HCT116 (cell line): ENCODE measurements at regions not wholly inside any gene's neighbourhood (a gene's known extent, or its start where the extent isn't known, plus 50 kb on each side); places are given as distances from the start of the nearest gene placed in this dataset.

Source experiments
- ATAC-seq: fragments of 200-7000 bp; cut with Tn5 transposase; 2 replicates; pipeline ENCODE4 v1.9.1; 2020; ENCODE audit warnings: mild to moderate bottlenecking, moderate library complexity
- BruUV-seq: library from RNA; stranded (reverse); fragments of 400-500 nt; replicated peaks from 2 replicates; lab custom pipeline; 2021; lab: Mats Ljungman, UMichigan
- CTCF ChIA-PET: fragments of 300-600 bp; sonication (Branson Sonifier 250); formaldehyde crosslinking; loops from one replicate; lab custom pipeline; 2021; ENCODE audit warnings: antibody characterized with exemption; lab: Charles Lee
- POLR2A ChIA-PET: fragments of 300-600, 350-600 bp; sonication (Branson Sonifier 250); formaldehyde crosslinking; loops from one replicate; lab custom pipeline; 2021; ENCODE audit warnings: antibody characterized with exemption; lab: Charles Lee
- RAD21 ChIA-PET, 2 experiments: fragments of 300-600 bp; sonication (Branson Sonifier 250); formaldehyde crosslinking; loops; one replicate each; lab custom pipeline; 2023; ENCODE audit warnings: low total read pairs in 2 of 2; ENCODE audit not compliant: uncharacterized antibody in 2 of 2, unreplicated experiment in 2 of 2, low non-redundant PET in 1 of 2; lab: Charles Lee
- DNase-seq: peaks from one replicate; pipeline ENCODE4 v3.0.0-alpha.2; 2010; ENCODE audit warnings: low read depth, low spot score
- H2AFZ ChIP-seq: fragments of 200-600 bp; shearing (Covaris generic), sonication (generic); 2 replicates; pipeline ENCODE4 v1.6.1; 2017; ENCODE audit warnings: low read depth, mixed run types, mixed read lengths, antibody characterized with exemption, low read length; ENCODE audit not compliant: poor library complexity, severe bottlenecking
- H3K27ac ChIP-seq: 2 replicates; pipeline ENCODE4 v1.5.1; 2012; ENCODE audit warnings: low read depth, low read length
- H3K27me3 ChIP-seq: fragments of 200-600 bp; sonication (generic); 2 replicates; pipeline ENCODE4 v1.6.1; 2016; ENCODE audit warnings: mixed run types, low read length, mixed read lengths; ENCODE audit not compliant: insufficient read depth
- H3K36me3 ChIP-seq, 2 experiments: fragments of 200-500 bp in 1 of 2; fragments of 200-600 bp in 1 of 2; sonication (Bioruptor generic) in 1 of 2; sonication (generic) in 1 of 2; 2 replicates each; pipeline versions ENCODE4 v1.5.1 to v1.6.1; 2014 to 2016; ENCODE audit warnings: low read length in 2 of 2, inconsistent platforms in 1 of 2, mixed read lengths in 1 of 2, mixed run types in 1 of 2; ENCODE audit not compliant: insufficient read depth in 2 of 2, control insufficient read depth in 1 of 2
- H3K4me1 ChIP-seq, 2 experiments: fragments of 200-600 bp in 1 of 2; sonication (generic) in 1 of 2; 2 replicates each; pipeline versions ENCODE4 v1.5.1 to v1.6.1; 2012 to 2017; ENCODE audit warnings: low read length in 2 of 2, inconsistent platforms in 1 of 2, mild to moderate bottlenecking in 1 of 2, mixed read lengths in 1 of 2, mixed run types in 1 of 2, moderate library complexity in 1 of 2; ENCODE audit not compliant: insufficient read depth in 2 of 2, control insufficient read depth in 1 of 2
- H3K4me2 ChIP-seq: fragments of 200-600 bp; sonication (generic); 2 replicates; pipeline ENCODE4 v1.6.1; 2017; ENCODE audit warnings: mixed run types, low read length, mixed read lengths
- H3K4me3 ChIP-seq, 2 experiments: fragments of 200-600 bp in 1 of 2; sonication (generic) in 1 of 2; replicated peaks in 1 of 2; 2 replicates each; pipeline ENCODE4 v1.5.1; 2011 to 2016; ENCODE audit warnings: low read length in 2 of 2, control low read depth in 1 of 2, low read depth in 1 of 2, mild to moderate bottlenecking in 1 of 2, mixed read lengths in 1 of 2, mixed run types in 1 of 2
- H3K79me2 ChIP-seq: fragments of 200-600 bp; sonication (generic); 2 replicates; pipeline ENCODE4 v1.6.1; 2017; ENCODE audit warnings: mild to moderate bottlenecking, mixed run types, low read length, moderate library complexity, mixed read lengths; ENCODE audit not compliant: insufficient read depth
- H3K9ac ChIP-seq: fragments of 200-600 bp; sonication (generic); 2 replicates; pipeline ENCODE4 v1.6.1; 2016; ENCODE audit warnings: low read length, mixed read lengths
- H3K9me2 ChIP-seq: fragments of 200-600 bp; sonication (generic), shearing (Covaris generic); 2 replicates; pipeline ENCODE4 v1.6.1; 2017; ENCODE audit warnings: mixed run types, mild to moderate bottlenecking, moderate library complexity; ENCODE audit not compliant: insufficient read depth
- H3K9me3 ChIP-seq, 2 experiments: fragments of 200-500 bp in 1 of 2; fragments of 200-600 bp in 1 of 2; sonication (Bioruptor generic) in 1 of 2; sonication (generic) in 1 of 2; 2 replicates each; pipeline ENCODE4 v1.6.1; 2014 to 2017; ENCODE audit warnings: low read length in 2 of 2, mixed read lengths in 2 of 2, inconsistent platforms in 1 of 2, low read depth in 1 of 2, mild to moderate bottlenecking in 1 of 2, mixed run types in 1 of 2, moderate library complexity in 1 of 2; ENCODE audit not compliant: control insufficient read depth in 1 of 2, insufficient read depth in 1 of 2
- H4K20me1 ChIP-seq: fragments of 200-600 bp; sonication (generic), shearing (Covaris generic); 2 replicates; pipeline ENCODE4 v1.6.1; 2017; ENCODE audit warnings: mixed run types, mild to moderate bottlenecking, moderate library complexity; ENCODE audit not compliant: insufficient read depth
- ATF3 ChIP-seq: IDR thresholded peaks from 2 replicates; pipeline ENCODE4 v1.6.1; 2012
- CBX3 ChIP-seq: IDR thresholded peaks from 2 replicates; pipeline ENCODE4 v1.6.1; 2012; ENCODE audit warnings: low read depth
- CEBPB ChIP-seq: IDR thresholded peaks from 2 replicates; pipeline ENCODE4 v1.6.1; 2012; ENCODE audit warnings: low read depth
- CTCF ChIP-seq, 3 experiments: fragments of 200-600 bp in 1 of 3; sonication (generic) in 1 of 3; IDR thresholded peaks in 2 of 3; conservative IDR thresholded peaks in 1 of 3; 2 replicates each; pipeline ENCODE4 v1.5.1; 2012 to 2017; ENCODE audit warnings: low read depth in 2 of 3, low read length in 2 of 3, antibody characterized with exemption in 1 of 3, borderline replicate concordance in 1 of 3, control low read depth in 1 of 3, mild to moderate bottlenecking in 1 of 3, mixed read lengths in 1 of 3, mixed run types in 1 of 3, moderate library complexity in 1 of 3; ENCODE audit not compliant: insufficient read depth in 1 of 3
- EGR1 ChIP-seq: IDR thresholded peaks from 2 replicates; pipeline ENCODE4 v1.6.1; 2012; ENCODE audit warnings: low read depth
- ELF1 ChIP-seq: IDR thresholded peaks from 2 replicates; pipeline ENCODE4 v1.6.1; 2012; ENCODE audit warnings: low read depth, borderline replicate concordance
- EZH2 ChIP-seq: fragments of 200-600 bp; sonication (generic); IDR thresholded peaks from 2 replicates; pipeline ENCODE4 v1.6.1; 2017; ENCODE audit warnings: antibody characterized with exemption, mixed run types
- POLR2AphosphoS5 ChIP-seq: IDR thresholded peaks from 2 replicates; pipeline ENCODE4 v1.6.1; 2011; ENCODE audit warnings: mild to moderate bottlenecking, low read depth, low read length, moderate library complexity
- RAD21 ChIP-seq: IDR thresholded peaks from 2 replicates; pipeline ENCODE4 v1.6.1; 2012; ENCODE audit warnings: low read depth, mild to moderate bottlenecking
- REST ChIP-seq: IDR thresholded peaks from 2 replicates; pipeline ENCODE4 v1.6.1; 2012; ENCODE audit warnings: low read depth
- SRF ChIP-seq: IDR thresholded peaks from 2 replicates; pipeline ENCODE4 v1.6.1; 2012; ENCODE audit warnings: low read depth
- TCF7L2 ChIP-seq: IDR thresholded peaks from 2 replicates; pipeline ENCODE4 v1.7.0; 2011; ENCODE audit warnings: borderline replicate concordance, inconsistent platforms; ENCODE audit not compliant: insufficient read depth, insufficient read length; ENCODE audit errors: extremely low read depth
- ZBTB33 ChIP-seq: IDR thresholded peaks from 2 replicates; pipeline ENCODE4 v1.6.1; 2011; ENCODE audit warnings: mild to moderate bottlenecking, low read length, moderate library complexity; ENCODE audit not compliant: insufficient replicate concordance; ENCODE audit errors: extremely low read depth
- ZFX ChIP-seq: fragments of 450-650 bp; IDR thresholded peaks from 2 replicates; pipeline ENCODE4 v1.6.1; 2017
- intact Hi-C: fragments of 100-400 bp; cut with micrococcal nuclease; formaldehyde crosslinking; loops from 2 replicates; pipeline ENCODE4 v1.10.0; 2022

GRCh38 chr20:55417836-55418235, 587.5 kb downstream of the CBLN4 start:
- H2AFZ ChIP-seq, result no peak overlapping the region
- TF ChIP-seq ELF1, result no peak
- no peak for TF ChIP-seq EGR1
- no peak for TF ChIP-seq ZBTB33
- no peak for TF ChIP-seq ZFX
- no peak for TF ChIP-seq TCF7L2
- no peak for TF ChIP-seq SRF
- no peak for TF ChIP-seq RAD21
- no peak for TF ChIP-seq POLR2AphosphoS5
- no peak for TF ChIP-seq CBX3
- TF ChIP-seq EZH2, result no peak
- TF ChIP-seq CEBPB, result no peak
- TF ChIP-seq CTCF (IDR thresholded peaks at IDR 0.05 in 2 of 3, conservative IDR thresholded peaks at IDR 0.05 in 1 of 3; ENCODE audit: borderline replicate concordance in 1 of 3, insufficient read depth in 1 of 3, low read depth in 2 of 3, low read length in 2 of 3), result no peak
- no peak for TF ChIP-seq REST
- TF ChIP-seq ATF3, result no peak
- TF ChIP-seq, all 23 proteins: peak for 0
- ChIA-PET CTCF (no interaction called here), POLR2A (no interaction called here), RAD21 (no interaction called here)
- no peaks in the 10 kb centered on the region for H3K36me3 ChIP-seq
- H3K27ac ChIP-seq, result no peak overlapping the region
- no peak for DNase-seq
- no peak overlapping the region for H3K9ac ChIP-seq
- ATAC-seq, result no peak
- H3K27me3 ChIP-seq, result no peaks in the 10 kb centered on the region
- H3K4me1 ChIP-seq, result no peaks in the 10 kb centered on the region
- H3K79me2 ChIP-seq, result no peaks in the 10 kb centered on the region
- no peaks in the 10 kb centered on the region for H4K20me1 ChIP-seq
- no peak overlapping the region for H3K4me2 ChIP-seq
- intact Hi-C loops, result no loop called here
- no TSS peak for BruUV-seq
- no peak overlapping the region for H3K4me3 ChIP-seq
- peaks cover 5 to 8% of the 10 kb centered on the region in 2 experiments; a peak in 3 of 4 replicates for H3K9me3 ChIP-seq
- H3K9me2 ChIP-seq, result no peaks in the 10 kb centered on the region
